Activated CD8-positive, alpha-beta T cell treated with anti-CD3 and anti-CD28 coated beads for 36 hours (primary cell): ENCODE measurements at regions not wholly inside any gene's neighbourhood (a gene's known extent, or its start where the extent isn't known, plus 50 kb on each side); places are given as distances from the start of the nearest gene placed in this dataset.

ENCODE experiments used
- ATAC-seq: fragments of 200-7000 bp; cut with Tn5 transposase; one replicate; pipeline ENCODE4 v1.10.0; 2021; ENCODE audit warnings: mild to moderate bottlenecking, moderate library complexity
- CTCF ChIA-PET: fragments of 350-600 bp; sonication (Branson Sonifier 250); formaldehyde crosslinking; loops from one replicate; lab custom pipeline; 2021; ENCODE audit warnings: antibody characterized with exemption; lab: Charles Lee
- POLR2A ChIA-PET: fragments of 350-600 bp; sonication (Branson Sonifier 250); formaldehyde crosslinking; loops from one replicate; lab custom pipeline; 2021; ENCODE audit warnings: antibody characterized with exemption; lab: Charles Lee
- DNase-seq: peaks from one replicate; pipeline ENCODE4 v3.0.0-alpha.2; 2020
- H3K27ac Mint-ChIP-seq: one replicate; pipeline ENCODE4 v1.8.0; 2021; ENCODE audit warnings: mild to moderate bottlenecking, mixed read lengths
- H3K27me3 Mint-ChIP-seq: one replicate; pipeline ENCODE4 v1.8.0; 2021; ENCODE audit warnings: mixed read lengths
- H3K36me3 Mint-ChIP-seq: one replicate; pipeline ENCODE4 v1.8.0; 2021; ENCODE audit warnings: low read depth, mixed read lengths
- H3K4me1 Mint-ChIP-seq: one replicate; pipeline ENCODE4 v1.8.0; 2021; ENCODE audit warnings: low read depth, mixed read lengths
- H3K4me3 Mint-ChIP-seq: one replicate; pipeline ENCODE4 v1.8.0; 2021; ENCODE audit warnings: mild to moderate bottlenecking, moderate library complexity, mixed read lengths
- H3K9me3 Mint-ChIP-seq: one replicate; pipeline ENCODE4 v1.8.0; 2021; ENCODE audit warnings: mixed read lengths
- CTCF ChIP-seq: fragments of 200-600 bp; IDR thresholded peaks from one replicate; pipeline ENCODE4 v1.8.0; 2022; ENCODE audit warnings: antibody characterized with exemption, mild to moderate bottlenecking
- intact Hi-C: fragments of 100-400 bp; cut with micrococcal nuclease; formaldehyde crosslinking; loops from one replicate; pipeline ENCODE4 v1.10.0; 2022

GRCh38 chr7:52685333-52685732 lies 350.1 kb upstream of the POM121L12 start:
- Mint-ChIP-seq H3K9me3 (peaks cover 7% of the 10 kb centered on the region), H3K4me3 (no peak overlapping the region), H3K27ac (no peak overlapping the region), H3K36me3 (no peaks in the 10 kb centered on the region), H3K4me1 (no peaks in the 10 kb centered on the region), H3K27me3 (no peaks in the 10 kb centered on the region)
- POLR2A ChIA-PET = no interaction called here
- no peak for ATAC-seq
- DNase-seq = no peak
- intact Hi-C loops = loop anchor here (10.0 kb wide), 1 partner anchor 699 kb away; no protein-coding TSS in a partner anchor
- CTCF ChIA-PET = no interaction called here
- no peak for TF ChIP-seq CTCF

- Mint-ChIP-seq H3K9me3 (peaks cover 9% of the 10 kb centered on the region), H3K27me3 (no peaks in the 10 kb centered on the region), H3K4me3 (no peak overlapping the region), H3K4me1 (no peaks in the 10 kb centered on the region), H3K27ac (no peak overlapping the region), H3K36me3 (no peaks in the 10 kb centered on the region)
- intact Hi-C loops = loop anchor here (10.0 kb wide), 1 partner anchor 700 kb away; no protein-coding TSS in a partner anchor
- no peak for TF ChIP-seq CTCF
- POLR2A ChIA-PET = no interaction called here
- no peak for ATAC-seq
- no peak for DNase-seq
- CTCF ChIA-PET = no interaction called here
Observed at GRCh38 chr7:52684388-52684787, 351.0 kb upstream of the POM121L12 start.

GRCh38 chr7:52682993-52683392 lies 352.4 kb upstream of the POM121L12 start:
- intact Hi-C loops = loop anchor here (10.0 kb wide), 1 partner anchor 702 kb away; no protein-coding TSS in a partner anchor
- H3K36me3 Mint-ChIP-seq = no peaks in the 10 kb centered on the region
- no peak for TF ChIP-seq CTCF
- no peak overlapping the region for H3K27ac Mint-ChIP-seq
- ChIA-PET POLR2A (no interaction called here), CTCF (no interaction called here)
- no peak overlapping the region for H3K4me3 Mint-ChIP-seq
- DNase-seq (no peak), ATAC-seq (no peak)
- H3K4me1 Mint-ChIP-seq = no peaks in the 10 kb centered on the region
- H3K27me3 Mint-ChIP-seq = no peaks in the 10 kb centered on the region
- peaks cover 9% of the 10 kb centered on the region for H3K9me3 Mint-ChIP-seq

- no peak overlapping the region for H3K4me3 Mint-ChIP-seq
Observed at GRCh38 chr7:52670608-52671225, 364.7 kb upstream of the POM121L12 start.

More at GRCh38 chr7:52670608-52671225, 364.7 kb upstream of the POM121L12 start:
- TF ChIP-seq CTCF = no peak
- Mint-ChIP-seq H3K27ac (no peak overlapping the region), H3K4me1 (no peaks in the 10 kb centered on the region), H3K27me3 (no peaks in the 10 kb centered on the region), H3K36me3 (no peaks in the 10 kb centered on the region), H3K9me3 (peaks cover 2% of the 10 kb centered on the region)
- CTCF ChIA-PET = no interaction called here
- DNase-seq (no peak), ATAC-seq (no peak)
- POLR2A ChIA-PET = no interaction called here
- intact Hi-C loops = no loop called here
